PC-3 (cell line): ENCODE measurements at regions not wholly inside any gene's neighbourhood (a gene's known extent, or its start where the extent isn't known, plus 50 kb on each side); places are given as distances from the start of the nearest gene placed in this dataset.

Source experiments
- CTCF ChIP-seq: fragments of 300-600 bp; sonication (generic); conservative IDR thresholded peaks from 2 replicates; pipeline ENCODE4 v1.5.1; 2017; ENCODE audit warnings: antibody characterized with exemption, low read depth, mild to moderate bottlenecking, low read length
- EZH2 ChIP-seq: fragments of 300-600 bp; sonication (generic); IDR thresholded peaks from one replicate; pipeline ENCODE4 v1.6.1; 2017; ENCODE audit warnings: antibody characterized with exemption, mild to moderate bottlenecking, low read length; ENCODE audit not compliant: unreplicated experiment
- EZH2phosphoT487 ChIP-seq: fragments of 300-600 bp; sonication (generic); IDR thresholded peaks from 2 replicates; pipeline ENCODE4 v1.6.1; 2018; ENCODE audit warnings: mild to moderate bottlenecking, antibody characterized with exemption, low read length, borderline replicate concordance

- TF ChIP-seq CTCF, result no peak
- no peak for TF ChIP-seq EZH2phosphoT487
- no peak for TF ChIP-seq EZH2
These were observed 167.9 kb upstream of the ZC3H12A start for GRCh38 chr1:37306461-37306860.
